Suprapubic skin (tissue), 4 donors: ENCODE measurements at regions not wholly inside any gene's neighbourhood (a gene's known extent, or its start where the extent isn't known, plus 50 kb on each side); places are given as distances from the start of the nearest gene placed in this dataset.

ENCODE experiments used
- CTCF ChIP-seq, 2 donors: fragments of 200-600 bp in 1 of 2; fragments of 450-650 bp in 1 of 2; sonication (generic) in 1 of 2; IDR thresholded peaks; one replicate each; pipeline ENCODE4 v1.5.1; 2016 to 2019; ENCODE audit warnings: antibody characterized with exemption in 2 of 2, mild to moderate bottlenecking in 1 of 2, moderate library complexity in 1 of 2
- EP300 ChIP-seq: sonication (generic); formaldehyde crosslinking; IDR thresholded peaks from one replicate; pipeline ENCODE4 v1.6.1; 2017; ENCODE audit warnings: antibody characterized with exemption
- POLR2A ChIP-seq, 2 donors: fragments of 450-650 bp; IDR thresholded peaks; one replicate each; pipeline ENCODE4 v1.6.1; 2017; ENCODE audit warnings: antibody characterized with exemption in 2 of 2, mild to moderate bottlenecking in 2 of 2, moderate library complexity in 2 of 2
- POLR2AphosphoS5 ChIP-seq, 3 donors: sonication (generic); formaldehyde crosslinking; IDR thresholded peaks; one replicate each; pipeline ENCODE4 v1.6.1; 2017; ENCODE audit warnings: antibody characterized with exemption in 3 of 3

DNA sequence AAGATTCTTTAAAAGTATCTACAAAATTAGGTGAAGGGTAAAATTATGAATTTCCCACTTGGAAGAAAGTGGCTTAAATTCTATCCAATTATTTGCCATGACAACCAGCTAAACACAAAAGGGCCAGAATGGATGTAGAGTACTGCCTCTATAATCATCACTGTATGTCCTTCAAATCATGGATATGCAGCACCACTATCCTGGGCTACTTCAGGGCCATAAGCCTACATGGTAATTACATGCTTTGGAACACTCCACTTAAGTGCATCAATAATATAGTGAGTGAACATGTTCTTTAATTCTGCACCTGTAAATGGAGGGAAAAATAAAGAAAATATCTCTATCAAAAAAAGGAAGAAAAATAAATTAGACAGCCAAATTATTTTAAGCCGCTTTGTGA is 575.2 kb downstream of the ISL1 start:
- TF ChIP-seq CTCF (IDR thresholded peaks at IDR 0.05) = no peak
- no peak for TF ChIP-seq POLR2A (IDR thresholded peaks at IDR 0.05)
- TF ChIP-seq EP300 = no peak
- TF ChIP-seq POLR2AphosphoS5 (IDR thresholded peaks at IDR 0.05) = no peak
